HCT116 (cell line): ENCODE measurements at regions not wholly inside any gene's neighbourhood (a gene's known extent, or its start where the extent isn't known, plus 50 kb on each side); places are given as distances from the start of the nearest gene placed in this dataset.

Experiments used
- ATAC-seq: fragments of 200-7000 bp; cut with Tn5 transposase; 2 replicates; pipeline ENCODE4 v1.9.1; 2020; ENCODE audit warnings: mild to moderate bottlenecking, moderate library complexity
- BruUV-seq: library from RNA; stranded (reverse); fragments of 400-500 nt; replicated peaks from 2 replicates; lab custom pipeline; 2021; lab: Mats Ljungman, UMichigan
- CTCF ChIA-PET: fragments of 300-600 bp; sonication (Branson Sonifier 250); formaldehyde crosslinking; loops from one replicate; lab custom pipeline; 2021; ENCODE audit warnings: antibody characterized with exemption; lab: Charles Lee
- POLR2A ChIA-PET: fragments of 300-600, 350-600 bp; sonication (Branson Sonifier 250); formaldehyde crosslinking; loops from one replicate; lab custom pipeline; 2021; ENCODE audit warnings: antibody characterized with exemption; lab: Charles Lee
- RAD21 ChIA-PET, 2 experiments: fragments of 300-600 bp; sonication (Branson Sonifier 250); formaldehyde crosslinking; loops; one replicate each; lab custom pipeline; 2023; ENCODE audit warnings: low total read pairs in 2 of 2; ENCODE audit not compliant: uncharacterized antibody in 2 of 2, unreplicated experiment in 2 of 2, low non-redundant PET in 1 of 2; lab: Charles Lee
- DNase-seq: peaks from one replicate; pipeline ENCODE4 v3.0.0-alpha.2; 2010; ENCODE audit warnings: low read depth, low spot score
- H2AFZ ChIP-seq: fragments of 200-600 bp; shearing (Covaris generic), sonication (generic); 2 replicates; pipeline ENCODE4 v1.6.1; 2017; ENCODE audit warnings: low read depth, mixed run types, mixed read lengths, antibody characterized with exemption, low read length; ENCODE audit not compliant: poor library complexity, severe bottlenecking
- H3K27ac ChIP-seq: 2 replicates; pipeline ENCODE4 v1.5.1; 2012; ENCODE audit warnings: low read depth, low read length
- H3K27me3 ChIP-seq: fragments of 200-600 bp; sonication (generic); 2 replicates; pipeline ENCODE4 v1.6.1; 2016; ENCODE audit warnings: mixed run types, low read length, mixed read lengths; ENCODE audit not compliant: insufficient read depth
- H3K36me3 ChIP-seq, 2 experiments: fragments of 200-500 bp in 1 of 2; fragments of 200-600 bp in 1 of 2; sonication (Bioruptor generic) in 1 of 2; sonication (generic) in 1 of 2; 2 replicates each; pipeline versions ENCODE4 v1.5.1 to v1.6.1; 2014 to 2016; ENCODE audit warnings: low read length in 2 of 2, inconsistent platforms in 1 of 2, mixed read lengths in 1 of 2, mixed run types in 1 of 2; ENCODE audit not compliant: insufficient read depth in 2 of 2, control insufficient read depth in 1 of 2
- H3K4me1 ChIP-seq, 2 experiments: fragments of 200-600 bp in 1 of 2; sonication (generic) in 1 of 2; 2 replicates each; pipeline versions ENCODE4 v1.5.1 to v1.6.1; 2012 to 2017; ENCODE audit warnings: low read length in 2 of 2, inconsistent platforms in 1 of 2, mild to moderate bottlenecking in 1 of 2, mixed read lengths in 1 of 2, mixed run types in 1 of 2, moderate library complexity in 1 of 2; ENCODE audit not compliant: insufficient read depth in 2 of 2, control insufficient read depth in 1 of 2
- H3K4me2 ChIP-seq: fragments of 200-600 bp; sonication (generic); 2 replicates; pipeline ENCODE4 v1.6.1; 2017; ENCODE audit warnings: mixed run types, low read length, mixed read lengths
- H3K4me3 ChIP-seq, 2 experiments: fragments of 200-600 bp in 1 of 2; sonication (generic) in 1 of 2; replicated peaks in 1 of 2; 2 replicates each; pipeline ENCODE4 v1.5.1; 2011 to 2016; ENCODE audit warnings: low read length in 2 of 2, control low read depth in 1 of 2, low read depth in 1 of 2, mild to moderate bottlenecking in 1 of 2, mixed read lengths in 1 of 2, mixed run types in 1 of 2
- H3K79me2 ChIP-seq: fragments of 200-600 bp; sonication (generic); 2 replicates; pipeline ENCODE4 v1.6.1; 2017; ENCODE audit warnings: mild to moderate bottlenecking, mixed run types, low read length, moderate library complexity, mixed read lengths; ENCODE audit not compliant: insufficient read depth
- H3K9ac ChIP-seq: fragments of 200-600 bp; sonication (generic); 2 replicates; pipeline ENCODE4 v1.6.1; 2016; ENCODE audit warnings: low read length, mixed read lengths
- H3K9me2 ChIP-seq: fragments of 200-600 bp; sonication (generic), shearing (Covaris generic); 2 replicates; pipeline ENCODE4 v1.6.1; 2017; ENCODE audit warnings: mixed run types, mild to moderate bottlenecking, moderate library complexity; ENCODE audit not compliant: insufficient read depth
- H3K9me3 ChIP-seq, 2 experiments: fragments of 200-500 bp in 1 of 2; fragments of 200-600 bp in 1 of 2; sonication (Bioruptor generic) in 1 of 2; sonication (generic) in 1 of 2; 2 replicates each; pipeline ENCODE4 v1.6.1; 2014 to 2017; ENCODE audit warnings: low read length in 2 of 2, mixed read lengths in 2 of 2, inconsistent platforms in 1 of 2, low read depth in 1 of 2, mild to moderate bottlenecking in 1 of 2, mixed run types in 1 of 2, moderate library complexity in 1 of 2; ENCODE audit not compliant: control insufficient read depth in 1 of 2, insufficient read depth in 1 of 2
- H4K20me1 ChIP-seq: fragments of 200-600 bp; sonication (generic), shearing (Covaris generic); 2 replicates; pipeline ENCODE4 v1.6.1; 2017; ENCODE audit warnings: mixed run types, mild to moderate bottlenecking, moderate library complexity; ENCODE audit not compliant: insufficient read depth
- CBX3 ChIP-seq: IDR thresholded peaks from 2 replicates; pipeline ENCODE4 v1.6.1; 2012; ENCODE audit warnings: low read depth
- CEBPB ChIP-seq: IDR thresholded peaks from 2 replicates; pipeline ENCODE4 v1.6.1; 2012; ENCODE audit warnings: low read depth
- ELF1 ChIP-seq: IDR thresholded peaks from 2 replicates; pipeline ENCODE4 v1.6.1; 2012; ENCODE audit warnings: low read depth, borderline replicate concordance
- FOSL1 ChIP-seq: IDR thresholded peaks from 2 replicates; pipeline ENCODE4 v1.6.1; 2012; ENCODE audit warnings: low read depth
- SRF ChIP-seq: IDR thresholded peaks from 2 replicates; pipeline ENCODE4 v1.6.1; 2012; ENCODE audit warnings: low read depth
- YY1 ChIP-seq: IDR thresholded peaks from 2 replicates; pipeline ENCODE4 v1.6.1; 2011; ENCODE audit warnings: low read length, low read depth, moderate library complexity, mild to moderate bottlenecking; ENCODE audit not compliant: insufficient replicate concordance; ENCODE audit errors: extremely low read depth
- ZNF274 ChIP-seq: fragments of 200-500 bp; sonication (Bioruptor generic); IDR thresholded peaks from 2 replicates; pipeline ENCODE4 v1.6.1; 2014; ENCODE audit warnings: mild to moderate bottlenecking, low read depth, low read length, inconsistent platforms
- intact Hi-C: fragments of 100-400 bp; cut with micrococcal nuclease; formaldehyde crosslinking; loops from 2 replicates; pipeline ENCODE4 v1.10.0; 2022
- TF ChIP-seq, protein P1 (sequence below): IDR thresholded peaks from 2 replicates; pipeline ENCODE4 v1.6.1; 2012
- TF ChIP-seq, protein P2 (sequence below): IDR thresholded peaks from 2 replicates; pipeline ENCODE4 v1.6.1; 2012; ENCODE audit warnings: low read depth

DNA sequence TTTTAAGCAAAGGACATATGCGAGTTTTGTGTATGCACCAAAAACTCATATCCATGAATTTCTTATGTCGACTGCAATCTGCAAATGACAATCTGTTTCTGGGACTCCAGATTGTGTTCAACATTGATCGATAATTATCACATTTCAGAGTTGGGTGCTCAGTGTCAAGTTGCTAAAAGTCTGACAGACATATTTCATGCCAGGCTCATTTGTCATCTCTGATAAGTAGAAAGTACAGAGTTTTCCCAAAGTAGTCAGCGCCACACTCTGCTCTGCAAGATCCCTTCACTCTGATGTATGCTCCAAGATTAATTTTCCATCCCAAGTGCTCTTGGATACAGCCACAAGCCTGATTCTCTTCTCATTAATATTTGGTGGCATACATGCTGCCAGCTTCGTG is 331.1 kb downstream of the DOK5 start (continued):
- TF ChIP-seq, protein P1, sequence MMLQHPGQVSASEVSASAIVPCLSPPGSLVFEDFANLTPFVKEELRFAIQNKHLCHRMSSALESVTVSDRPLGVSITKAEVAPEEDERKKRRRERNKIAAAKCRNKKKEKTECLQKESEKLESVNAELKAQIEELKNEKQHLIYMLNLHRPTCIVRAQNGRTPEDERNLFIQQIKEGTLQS = no peak
- no peak for TF ChIP-seq ELF1
- TF ChIP-seq CBX3 = no peak
- TF ChIP-seq YY1 = no peak
- no peak for TF ChIP-seq SRF
- TF ChIP-seq, all 23 proteins: peak for 0

DNA sequence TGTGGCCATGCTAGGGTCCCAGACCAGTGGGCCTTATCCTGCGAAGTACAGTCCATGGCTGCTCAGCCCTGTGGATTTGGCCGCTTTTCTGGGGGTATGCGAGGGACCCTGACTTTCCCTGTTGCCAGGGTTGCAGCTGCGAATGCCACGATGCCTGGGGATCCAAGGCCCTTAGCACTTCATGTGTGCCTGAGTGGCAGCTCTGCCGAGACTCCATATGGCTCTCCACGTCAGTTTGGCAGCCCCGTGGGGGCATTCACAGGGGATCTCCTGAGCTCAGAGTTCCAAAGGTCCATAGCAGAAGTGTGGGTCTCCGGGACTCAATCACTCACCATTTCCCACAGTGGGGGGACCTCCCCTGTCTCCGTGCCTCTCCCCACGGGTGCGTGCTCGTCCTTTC is 319.5 kb downstream of the DOK5 start:
- Histone ChIP-seq H4K20me1 (no peaks in the 10 kb centered on the region), H3K36me3 (no peaks in the 10 kb centered on the region), H3K9ac (no peak overlapping the region), H3K4me3 (no peak overlapping the region), H3K4me2 (no peak overlapping the region), H3K79me2 (no peaks in the 10 kb centered on the region), H3K27me3 (no peaks in the 10 kb centered on the region), H3K9me3 (peaks cover 0 to 8% of the 10 kb centered on the region in 2 experiments; a peak in 2 of 4 replicates), H3K4me1 (no peaks in the 10 kb centered on the region), H2AFZ (no peak overlapping the region), H3K9me2 (no peaks in the 10 kb centered on the region), H3K27ac (no peak overlapping the region)
- no peak for ATAC-seq
- POLR2A ChIA-PET = no interaction called here
- CTCF ChIA-PET = no interaction called here
- intact Hi-C loops = no loop called here
- BruUV-seq = no TSS peak
- DNase-seq = no peak
- TF ChIP-seq FOSL1 = no peak
- TF ChIP-seq, protein P2, sequence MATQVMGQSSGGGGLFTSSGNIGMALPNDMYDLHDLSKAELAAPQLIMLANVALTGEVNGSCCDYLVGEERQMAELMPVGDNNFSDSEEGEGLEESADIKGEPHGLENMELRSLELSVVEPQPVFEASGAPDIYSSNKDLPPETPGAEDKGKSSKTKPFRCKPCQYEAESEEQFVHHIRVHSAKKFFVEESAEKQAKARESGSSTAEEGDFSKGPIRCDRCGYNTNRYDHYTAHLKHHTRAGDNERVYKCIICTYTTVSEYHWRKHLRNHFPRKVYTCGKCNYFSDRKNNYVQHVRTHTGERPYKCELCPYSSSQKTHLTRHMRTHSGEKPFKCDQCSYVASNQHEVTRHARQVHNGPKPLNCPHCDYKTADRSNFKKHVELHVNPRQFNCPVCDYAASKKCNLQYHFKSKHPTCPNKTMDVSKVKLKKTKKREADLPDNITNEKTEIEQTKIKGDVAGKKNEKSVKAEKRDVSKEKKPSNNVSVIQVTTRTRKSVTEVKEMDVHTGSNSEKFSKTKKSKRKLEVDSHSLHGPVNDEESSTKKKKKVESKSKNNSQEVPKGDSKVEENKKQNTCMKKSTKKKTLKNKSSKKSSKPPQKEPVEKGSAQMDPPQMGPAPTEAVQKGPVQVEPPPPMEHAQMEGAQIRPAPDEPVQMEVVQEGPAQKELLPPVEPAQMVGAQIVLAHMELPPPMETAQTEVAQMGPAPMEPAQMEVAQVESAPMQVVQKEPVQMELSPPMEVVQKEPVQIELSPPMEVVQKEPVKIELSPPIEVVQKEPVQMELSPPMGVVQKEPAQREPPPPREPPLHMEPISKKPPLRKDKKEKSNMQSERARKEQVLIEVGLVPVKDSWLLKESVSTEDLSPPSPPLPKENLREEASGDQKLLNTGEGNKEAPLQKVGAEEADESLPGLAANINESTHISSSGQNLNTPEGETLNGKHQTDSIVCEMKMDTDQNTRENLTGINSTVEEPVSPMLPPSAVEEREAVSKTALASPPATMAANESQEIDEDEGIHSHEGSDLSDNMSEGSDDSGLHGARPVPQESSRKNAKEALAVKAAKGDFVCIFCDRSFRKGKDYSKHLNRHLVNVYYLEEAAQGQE = no peak
- no peak for TF ChIP-seq ZNF274
- TF ChIP-seq CEBPB = no peak
- RAD21 ChIA-PET = no interaction called here
